ENCODE measurements at regions not wholly inside any gene's neighbourhood (a gene's known extent, or its start where the extent isn't known, plus 50 kb on each side); places are given as distances from the start of the nearest gene placed in this dataset.

- no peak for DNase-seq
Observed at GRCh38 chr18:22545066-22545760, 127.5 kb upstream of the CTAGE1 start.

GRCh38 chr18:22546905-22547570 is 129.3 kb upstream of the CTAGE1 start:
- DNase-seq = no peak

- no peak for DNase-seq
Observed at GRCh38 chr18:22547807-22548561, 130.3 kb upstream of the CTAGE1 start.

GRCh38 chr18:22549260-22549937 is 131.7 kb upstream of the CTAGE1 start:
- DNase-seq = no peak

- DNase-seq = no peak
Observed at GRCh38 chr18:22550366-22550765, 132.7 kb upstream of the CTAGE1 start.

- no peak for DNase-seq
Observed at GRCh38 chr18:22550861-22551260, 133.1 kb upstream of the CTAGE1 start.

GRCh38 chr18:22551536-22552151 is 133.9 kb upstream of the CTAGE1 start:
- no peak for DNase-seq

GRCh38 chr18:22552254-22552653 is 134.5 kb upstream of the CTAGE1 start:
- DNase-seq = no peak

GRCh38 chr18:22552899-22553460 is 135.3 kb upstream of the CTAGE1 start:
- no peak for DNase-seq

GRCh38 chr18:22556222-22557167 is 138.8 kb upstream of the CTAGE1 start:
- DNase-seq = no peak

GRCh38 chr18:22557168-22557941 is 139.6 kb upstream of the CTAGE1 start:
- DNase-seq = peak; percentile 16

GRCh38 chr18:22558945-22559385 is 141.2 kb upstream of the CTAGE1 start:
- no peak for DNase-seq

- DNase-seq = no peak
Observed at GRCh38 chr18:22559414-22560274, 141.9 kb upstream of the CTAGE1 start.

GRCh38 chr18:22560275-22560610 is 142.5 kb upstream of the CTAGE1 start:
- no peak for DNase-seq

GRCh38 chr18:22560797-22561196 is 143.1 kb upstream of the CTAGE1 start:
- no peak for DNase-seq

- DNase-seq = peak; percentile 31
Observed at GRCh38 chr18:22563164-22563583, 145.5 kb upstream of the CTAGE1 start.

GRCh38 chr18:22564036-22564435 is 146.3 kb upstream of the CTAGE1 start:
- no peak for DNase-seq

- DNase-seq = no peak
Observed at GRCh38 chr18:22566703-22567420, 149.1 kb upstream of the CTAGE1 start.

GRCh38 chr18:22567794-22568193 is 150.1 kb upstream of the CTAGE1 start:
- DNase-seq = no peak

Measured in MV-4-11 (cell line).